DND-41 (cell line): ENCODE measurements at regions not wholly inside any gene's neighbourhood (a gene's known extent, or its start where the extent isn't known, plus 50 kb on each side); places are given as distances from the start of the nearest gene placed in this dataset.

ENCODE experiments used
- ATAC-seq: fragments of 200-7000 bp; cut with Tn5 transposase; 3 replicates; pipeline ENCODE4 v1.9.1; 2021; ENCODE audit warnings: low read depth; ENCODE audit not compliant: insufficient read depth
- DNase-seq: peaks from one replicate; pipeline ENCODE4 v3.0.0-alpha.2; 2020
- H2AFZ ChIP-seq: 2 replicates; pipeline ENCODE4 v1.6.0; 2012; ENCODE audit warnings: low read depth, low read length
- H3K27ac ChIP-seq: 2 replicates; pipeline ENCODE4 v1.5.1; 2012; ENCODE audit warnings: low read length, inconsistent platforms
- H3K27me3 ChIP-seq: fragments of 200-600 bp; sonication (generic); 2 replicates; pipeline ENCODE4 v1.6.0; 2012; ENCODE audit warnings: low read length, mild to moderate bottlenecking, inconsistent platforms; ENCODE audit not compliant: insufficient read depth, poor library complexity
- H3K36me3 ChIP-seq: 2 replicates; pipeline ENCODE4 v1.5.1; 2012; ENCODE audit warnings: low read length, inconsistent platforms; ENCODE audit not compliant: insufficient read depth
- H3K4me1 ChIP-seq: 2 replicates; pipeline ENCODE4 v1.5.1; 2012; ENCODE audit warnings: mild to moderate bottlenecking, low read length; ENCODE audit not compliant: insufficient read depth
- H3K4me2 ChIP-seq: 2 replicates; pipeline ENCODE4 v1.6.0; 2012; ENCODE audit warnings: mild to moderate bottlenecking, moderate library complexity, low read length, inconsistent platforms; ENCODE audit not compliant: insufficient read depth
- H3K4me3 ChIP-seq, 2 experiments: fragments of 200-600 bp in 1 of 2; shearing (Covaris generic) in 1 of 2; 2 replicates each; pipeline ENCODE4 v1.5.1; 2012 to 2016; ENCODE audit warnings: inconsistent platforms in 2 of 2, low read length in 2 of 2, mild to moderate bottlenecking in 2 of 2, low read depth in 1 of 2, moderate library complexity in 1 of 2
- H3K79me2 ChIP-seq: 2 replicates; pipeline ENCODE4 v1.6.0; 2012; ENCODE audit warnings: low read length, inconsistent platforms; ENCODE audit not compliant: insufficient read depth
- H3K9ac ChIP-seq: 2 replicates; pipeline ENCODE4 v1.6.0; 2012; ENCODE audit warnings: low read depth, mild to moderate bottlenecking, inconsistent platforms, low read length, moderate library complexity
- H3K9me3 ChIP-seq: 2 replicates; pipeline ENCODE4 v1.5.1; 2012; ENCODE audit warnings: low read length, moderate library complexity, mild to moderate bottlenecking, inconsistent platforms; ENCODE audit not compliant: insufficient read depth, severe bottlenecking
- H4K20me1 ChIP-seq: 2 replicates; pipeline ENCODE4 v1.6.0; 2012; ENCODE audit warnings: low read length; ENCODE audit not compliant: insufficient read depth
- EZH2 ChIP-seq: IDR thresholded peaks from 3 replicates; pipeline ENCODE4 v1.6.1; 2012; ENCODE audit warnings: borderline replicate concordance, low read depth, mild to moderate bottlenecking, moderate library complexity, low read length, inconsistent platforms; ENCODE audit not compliant: severe bottlenecking
- TF ChIP-seq, protein P1 (sequence below): IDR thresholded peaks from 2 replicates; pipeline ENCODE4 v1.5.1; 2012; ENCODE audit warnings: borderline replicate concordance, low read length, moderate library complexity, mild to moderate bottlenecking; ENCODE audit not compliant: poor library complexity, severe bottlenecking; ENCODE audit errors: extremely low read depth

DNA sequence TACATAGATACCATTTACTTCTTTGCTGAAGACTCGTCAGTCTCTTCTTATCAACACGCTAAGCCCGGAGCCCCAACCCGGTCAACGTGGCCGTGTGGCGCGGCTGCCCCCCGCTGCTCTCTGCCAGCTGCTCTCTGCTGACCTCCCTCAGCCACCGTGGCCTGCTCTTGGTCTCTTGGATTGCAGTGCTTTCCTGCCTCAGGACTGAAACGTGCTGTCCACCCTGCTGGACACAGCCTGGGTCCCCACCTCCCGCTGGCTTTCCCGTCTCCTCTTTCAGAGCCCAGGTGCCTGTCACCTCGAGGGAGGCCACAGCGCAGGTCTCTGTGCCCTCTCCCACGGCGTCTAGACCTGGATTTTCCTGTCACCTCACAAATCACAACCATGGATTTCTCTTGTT, 388.1 kb upstream of the B3GAT1 start:
- TF ChIP-seq, protein P1, sequence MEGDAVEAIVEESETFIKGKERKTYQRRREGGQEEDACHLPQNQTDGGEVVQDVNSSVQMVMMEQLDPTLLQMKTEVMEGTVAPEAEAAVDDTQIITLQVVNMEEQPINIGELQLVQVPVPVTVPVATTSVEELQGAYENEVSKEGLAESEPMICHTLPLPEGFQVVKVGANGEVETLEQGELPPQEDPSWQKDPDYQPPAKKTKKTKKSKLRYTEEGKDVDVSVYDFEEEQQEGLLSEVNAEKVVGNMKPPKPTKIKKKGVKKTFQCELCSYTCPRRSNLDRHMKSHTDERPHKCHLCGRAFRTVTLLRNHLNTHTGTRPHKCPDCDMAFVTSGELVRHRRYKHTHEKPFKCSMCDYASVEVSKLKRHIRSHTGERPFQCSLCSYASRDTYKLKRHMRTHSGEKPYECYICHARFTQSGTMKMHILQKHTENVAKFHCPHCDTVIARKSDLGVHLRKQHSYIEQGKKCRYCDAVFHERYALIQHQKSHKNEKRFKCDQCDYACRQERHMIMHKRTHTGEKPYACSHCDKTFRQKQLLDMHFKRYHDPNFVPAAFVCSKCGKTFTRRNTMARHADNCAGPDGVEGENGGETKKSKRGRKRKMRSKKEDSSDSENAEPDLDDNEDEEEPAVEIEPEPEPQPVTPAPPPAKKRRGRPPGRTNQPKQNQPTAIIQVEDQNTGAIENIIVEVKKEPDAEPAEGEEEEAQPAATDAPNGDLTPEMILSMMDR: no peak
- no peak for TF ChIP-seq EZH2
- DNase-seq: no peak
- Histone ChIP-seq H3K79me2 (no peaks in the 10 kb centered on the region), H3K4me2 (no peak overlapping the region), H3K36me3 (no peaks in the 10 kb centered on the region), H3K9ac (no peak overlapping the region), H3K4me1 (peaks cover 13% of the 10 kb centered on the region), H4K20me1 (no peaks in the 10 kb centered on the region), H3K27ac (no peak overlapping the region), H3K9me3 (no peaks in the 10 kb centered on the region), H2AFZ (no peak overlapping the region), H3K4me3 (no peak overlapping the region), H3K27me3 (no peaks in the 10 kb centered on the region)
- ATAC-seq: no peak

DNA sequence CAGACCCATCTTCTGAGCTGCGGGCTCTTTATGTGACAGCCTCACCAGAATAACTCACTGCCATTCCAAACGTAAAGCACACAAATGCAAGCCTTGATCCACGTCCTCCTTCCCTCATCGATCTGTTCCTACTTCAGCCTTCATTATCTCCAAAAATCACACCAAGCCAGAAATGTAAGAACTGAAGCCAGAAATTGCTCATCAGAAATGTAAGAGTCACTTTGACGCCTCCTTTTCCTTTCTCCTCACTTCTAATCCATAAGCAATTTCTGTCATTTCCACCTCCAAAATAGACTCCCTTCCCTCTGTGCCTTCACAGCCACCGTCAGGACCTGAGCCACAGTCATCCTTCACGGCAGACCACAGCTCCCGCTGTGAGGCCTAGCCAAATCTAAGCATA, 387.3 kb upstream of the B3GAT1 start:
- Histone ChIP-seq H2AFZ (no peak overlapping the region), H3K27me3 (no peaks in the 10 kb centered on the region), H3K79me2 (no peaks in the 10 kb centered on the region), H3K9me3 (no peaks in the 10 kb centered on the region), H3K36me3 (no peaks in the 10 kb centered on the region), H3K9ac (no peak overlapping the region), H3K27ac (no peak overlapping the region), H3K4me1 (peaks cover 13% of the 10 kb centered on the region), H3K4me2 (no peak overlapping the region), H4K20me1 (no peaks in the 10 kb centered on the region), H3K4me3 (no peak overlapping the region)
- TF ChIP-seq, protein P1: no peak
- no peak for DNase-seq
- no peak for ATAC-seq

DNA sequence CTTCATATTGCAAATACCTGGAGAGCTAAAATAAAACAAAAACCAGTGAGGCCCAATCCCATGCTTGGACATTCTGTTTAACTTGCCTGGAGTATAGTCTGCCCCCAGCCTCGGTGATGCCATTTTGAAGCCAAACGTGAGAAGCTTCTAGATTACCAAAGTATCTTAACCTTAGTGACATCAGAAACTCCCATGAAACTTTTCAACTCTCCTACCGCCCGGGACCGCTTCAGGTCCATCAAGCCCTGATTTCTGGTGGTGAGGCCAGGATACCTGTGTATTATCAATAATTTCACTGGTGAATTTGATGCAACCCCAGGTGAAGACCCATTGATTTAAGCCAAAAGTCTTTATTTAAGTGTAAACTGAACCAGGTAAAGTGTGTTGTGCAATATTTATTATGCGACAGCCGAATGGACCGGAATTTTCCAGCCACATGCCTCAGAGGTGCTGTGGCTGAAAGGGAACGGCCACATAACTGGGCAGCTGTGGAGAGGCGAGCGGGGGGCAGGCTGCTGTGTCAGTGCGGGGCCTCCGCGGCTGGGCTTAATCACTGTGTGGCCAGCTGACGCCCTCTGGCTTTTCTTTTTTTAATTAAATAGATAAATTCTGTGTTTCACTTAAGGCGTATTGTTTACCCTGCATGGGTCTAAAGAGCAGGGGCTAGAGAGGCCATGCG, 385.5 kb upstream of the B3GAT1 start:
- Histone ChIP-seq H3K9me3 (no peaks in the 10 kb centered on the region), H2AFZ (no peak overlapping the region), H3K27me3 (no peaks in the 10 kb centered on the region), H3K36me3 (no peaks in the 10 kb centered on the region), H4K20me1 (no peaks in the 10 kb centered on the region), H3K4me1 (peaks cover 13% of the 10 kb centered on the region), H3K4me2 (no peak overlapping the region), H3K27ac (no peak overlapping the region), H3K79me2 (no peaks in the 10 kb centered on the region), H3K4me3 (no peak overlapping the region), H3K9ac (no peak overlapping the region)
- DNase-seq: no peak
- ATAC-seq: no peak
- TF ChIP-seq, protein P1: no peak
- no peak for TF ChIP-seq EZH2

DNA sequence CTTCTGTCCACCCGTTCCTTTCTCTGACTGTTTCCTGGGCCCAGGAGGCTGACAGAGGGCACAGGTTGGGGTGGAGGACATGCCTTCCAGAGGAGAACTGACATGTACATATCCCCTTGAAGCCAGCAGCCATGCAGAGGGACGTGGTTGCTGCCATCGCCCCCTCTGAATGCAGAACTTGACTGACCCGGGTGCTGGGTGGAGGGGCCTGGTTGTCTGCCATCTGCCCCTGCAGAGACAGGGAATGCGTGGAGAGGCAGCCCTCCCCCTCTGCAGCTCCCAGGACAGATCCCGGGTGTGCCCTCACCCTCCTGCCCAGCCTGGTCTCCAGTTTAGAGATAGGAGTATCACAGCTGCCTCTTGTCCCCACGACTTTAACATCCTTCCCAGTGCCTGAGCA, 383.0 kb upstream of the B3GAT1 start:
- TF ChIP-seq, protein P1: no peak
- no peak for TF ChIP-seq EZH2
- Histone ChIP-seq H2AFZ (no peak overlapping the region), H3K27ac (no peak overlapping the region)

More for the DNA sequence above, 383.0 kb upstream of the B3GAT1 start:
- H3K9ac ChIP-seq: no peak overlapping the region
- H3K27me3 ChIP-seq: no peaks in the 10 kb centered on the region
- no peak for ATAC-seq
- no peaks in the 10 kb centered on the region for H3K79me2 ChIP-seq
- H3K4me3 ChIP-seq: no peak overlapping the region
- H3K36me3 ChIP-seq: no peaks in the 10 kb centered on the region
- H4K20me1 ChIP-seq: no peaks in the 10 kb centered on the region; the same call in 1 of the 2 replicates
- no peak overlapping the region for H3K4me2 ChIP-seq
- DNase-seq: no peak
- H3K9me3 ChIP-seq: no peaks in the 10 kb centered on the region
- H3K4me1 ChIP-seq: no peaks in the 10 kb centered on the region
